ENCODE measurements at regions not wholly inside any gene's neighbourhood (a gene's known extent, or its start where the extent isn't known, plus 50 kb on each side); places are given as distances from the start of the nearest gene placed in this dataset.

- TF ChIP-seq CTCF (IDR thresholded peaks at IDR 0.05) (no peak), POLR2A (IDR thresholded peaks at IDR 0.05) (no peak), POLR2AphosphoS5 (IDR thresholded peaks at IDR 0.05; ENCODE audit: insufficient read depth in 1 of 2, low read depth in 1 of 2) (no peak)
These were observed 275.1 kb upstream of the MPDZ start for GRCh38 chr9:13554626-13555025.

Data from vagina (tissue), 2 donors.